ENCODE measurements at regions not wholly inside any gene's neighbourhood (a gene's known extent, or its start where the extent isn't known, plus 50 kb on each side); places are given as distances from the start of the nearest gene placed in this dataset.

DNA sequence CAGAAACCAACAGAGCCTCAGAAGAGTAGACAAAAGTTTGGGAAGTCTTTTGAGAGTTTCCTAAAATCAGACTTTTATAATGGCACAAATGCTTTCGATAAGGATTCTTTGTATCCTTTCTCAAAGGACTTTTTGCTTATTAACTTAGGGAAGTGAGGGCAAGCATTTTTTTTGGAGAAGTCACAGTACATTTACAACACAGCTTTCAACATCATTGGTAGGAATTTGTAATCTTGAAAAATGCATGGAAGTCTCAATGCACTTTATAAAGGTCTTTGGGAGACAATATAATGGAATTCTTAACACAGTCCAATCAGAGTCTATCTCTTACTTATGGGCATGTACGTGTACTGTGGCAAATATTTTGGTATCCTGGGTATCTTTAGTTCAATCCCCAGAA, 325.8 kb upstream of the NR5A2 start:
- no peak for TF ChIP-seq EZH2 (IDR thresholded peaks at IDR 0.05)
- no peak for TF ChIP-seq POLR2AphosphoS5 (IDR thresholded peaks at IDR 0.05; ENCODE audit: borderline replicate concordance, low read depth, low read length)

Data from SK-N-MC (cell line).